ENCODE measurements at regions not wholly inside any gene's neighbourhood (a gene's known extent, or its start where the extent isn't known, plus 50 kb on each side); places are given as distances from the start of the nearest gene placed in this dataset.

- ChIA-PET POLR2A (no interaction called here), CTCF (no interaction called here)
- H3K36me3 ChIP-seq (ENCODE audit: control insufficient read depth in 2 of 2, insufficient read depth in 1 of 2, low read length in 2 of 2) = no peaks in the 10 kb centered on the region
- H3K4me3 ChIP-seq (ENCODE audit: low read depth, low read length) = no peak overlapping the region
- no peak overlapping the region for H3K27ac ChIP-seq (ENCODE audit: extremely low read depth, low read depth, low read length)
- TF ChIP-seq, protein P1, sequence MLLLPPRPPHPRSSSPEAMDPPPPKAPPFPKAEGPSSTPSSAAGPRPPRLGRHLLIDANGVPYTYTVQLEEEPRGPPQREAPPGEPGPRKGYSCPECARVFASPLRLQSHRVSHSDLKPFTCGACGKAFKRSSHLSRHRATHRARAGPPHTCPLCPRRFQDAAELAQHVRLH (tag by site-specific recombination; IDR thresholded peaks at IDR 0.05) = no peak
- peak; percentile 69 for TF ChIP-seq GLIS1 (tag by site-specific recombination; IDR thresholded peaks at IDR 0.05)
- H3K4me1 ChIP-seq (ENCODE audit: control insufficient read depth, insufficient read depth, low read length) = no peaks in the 10 kb centered on the region
- no peaks in the 10 kb centered on the region for H3K9me3 ChIP-seq (ENCODE audit: control insufficient read depth, insufficient read depth, low read depth, low read length)
Measured at GRCh38 chr12:34356233-34356987, 334.1 kb downstream of the ALG10 start.

GRCh38 chr12:34357791-34358190, 335.5 kb downstream of the ALG10 start:
- ChIA-PET POLR2A (no interaction called here), CTCF (no interaction called here)
- H3K36me3 ChIP-seq (ENCODE audit: control insufficient read depth in 2 of 2, insufficient read depth in 1 of 2, low read length in 2 of 2) = no peaks in the 10 kb centered on the region
- TF ChIP-seq ZNF623 (tag by site-specific recombination; IDR thresholded peaks at IDR 0.05) = no peak
- TF ChIP-seq ZNF335 (tag by site-specific recombination; conservative IDR thresholded peaks at IDR 0.05) = peak; percentile 32; the same call in 1 of the 2 replicates
- TF ChIP-seq ZNF114 (tag by site-specific recombination; IDR thresholded peaks at IDR 0.05) = no peak
- no peaks in the 10 kb centered on the region for H3K9me3 ChIP-seq (ENCODE audit: control insufficient read depth, insufficient read depth, low read depth, low read length)
- H3K27ac ChIP-seq (ENCODE audit: extremely low read depth, low read depth, low read length) = no peak overlapping the region
- no peak overlapping the region for H3K4me3 ChIP-seq (ENCODE audit: low read depth, low read length)
- H3K4me1 ChIP-seq (ENCODE audit: control insufficient read depth, insufficient read depth, low read length) = no peaks in the 10 kb centered on the region

GRCh38 chr12:34358198-34358597, 335.9 kb downstream of the ALG10 start:
- CTCF ChIA-PET = no interaction called here
- Histone ChIP-seq H3K27ac (ENCODE audit: extremely low read depth, low read depth, low read length) (no peak overlapping the region), H3K4me1 (ENCODE audit: control insufficient read depth, insufficient read depth, low read length) (no peaks in the 10 kb centered on the region), H3K9me3 (ENCODE audit: control insufficient read depth, insufficient read depth, low read depth, low read length) (no peaks in the 10 kb centered on the region), H3K36me3 (ENCODE audit: control insufficient read depth in 2 of 2, insufficient read depth in 1 of 2, low read length in 2 of 2) (no peaks in the 10 kb centered on the region), H3K4me3 (ENCODE audit: low read depth, low read length) (no peak overlapping the region)
- TF ChIP-seq ZNF140 (tag by site-specific recombination; IDR thresholded peaks at IDR 0.05) (no peak), ZNF274 (IDR thresholded peaks at IDR 0.05; ENCODE audit: low read length) (no peak), ZNF274 (tag by site-specific recombination; IDR thresholded peaks at IDR 0.05; ENCODE audit: borderline replicate concordance) (no peak), ZNF837 (tag by site-specific recombination; IDR thresholded peaks at IDR 0.05) (no peak), IKZF3 (tag by site-specific recombination; IDR thresholded peaks at IDR 0.05) (no peak), ZNF114 (tag by site-specific recombination; IDR thresholded peaks at IDR 0.05) (no peak), ZBTB20 (tag by site-specific recombination; IDR thresholded peaks at IDR 0.05) (no peak)
- POLR2A ChIA-PET = no interaction called here

GRCh38 chr12:34361721-34362316, 339.5 kb downstream of the ALG10 start:
- no peaks in the 10 kb centered on the region for H3K4me1 ChIP-seq (ENCODE audit: control insufficient read depth, insufficient read depth, low read length)
- no peak overlapping the region for H3K27ac ChIP-seq (ENCODE audit: extremely low read depth, low read depth, low read length)
- H3K4me3 ChIP-seq (ENCODE audit: low read depth, low read length) = no peak overlapping the region
- POLR2A ChIA-PET = no interaction called here
- CTCF ChIA-PET = no interaction called here
- H3K36me3 ChIP-seq (ENCODE audit: control insufficient read depth in 2 of 2, insufficient read depth in 1 of 2, low read length in 2 of 2) = no peaks in the 10 kb centered on the region
- no peak for TF ChIP-seq ZNF335 (tag by site-specific recombination; conservative IDR thresholded peaks at IDR 0.05)
- TF ChIP-seq ZNF23 (tag by site-specific recombination; IDR thresholded peaks at IDR 0.05; ENCODE audit: borderline replicate concordance) = no peak
- no peak for TF ChIP-seq PATZ1 (tag by site-specific recombination; IDR thresholded peaks at IDR 0.05)
- no peaks in the 10 kb centered on the region for H3K9me3 ChIP-seq (ENCODE audit: control insufficient read depth, insufficient read depth, low read depth, low read length)
